Fibroblast of mammary gland (primary cell): ENCODE measurements at regions not wholly inside any gene's neighbourhood (a gene's known extent, or its start where the extent isn't known, plus 50 kb on each side); places are given as distances from the start of the nearest gene placed in this dataset.

Experiments used
- DNase-seq: peaks from one replicate; pipeline ENCODE4 v3.0.0-alpha.2; 2010; ENCODE audit warnings: low read depth
- H3K4me3 ChIP-seq: 2 replicates; pipeline ENCODE4 v1.5.1; 2011; ENCODE audit warnings: low read depth, mild to moderate bottlenecking, low read length, moderate library complexity; ENCODE audit not compliant: control insufficient read depth
- CTCF ChIP-seq: conservative IDR thresholded peaks from 2 replicates; pipeline ENCODE4 v1.5.1; 2011; ENCODE audit warnings: low read depth, low read length, inconsistent platforms; ENCODE audit not compliant: control insufficient read depth, insufficient read depth

DNA sequence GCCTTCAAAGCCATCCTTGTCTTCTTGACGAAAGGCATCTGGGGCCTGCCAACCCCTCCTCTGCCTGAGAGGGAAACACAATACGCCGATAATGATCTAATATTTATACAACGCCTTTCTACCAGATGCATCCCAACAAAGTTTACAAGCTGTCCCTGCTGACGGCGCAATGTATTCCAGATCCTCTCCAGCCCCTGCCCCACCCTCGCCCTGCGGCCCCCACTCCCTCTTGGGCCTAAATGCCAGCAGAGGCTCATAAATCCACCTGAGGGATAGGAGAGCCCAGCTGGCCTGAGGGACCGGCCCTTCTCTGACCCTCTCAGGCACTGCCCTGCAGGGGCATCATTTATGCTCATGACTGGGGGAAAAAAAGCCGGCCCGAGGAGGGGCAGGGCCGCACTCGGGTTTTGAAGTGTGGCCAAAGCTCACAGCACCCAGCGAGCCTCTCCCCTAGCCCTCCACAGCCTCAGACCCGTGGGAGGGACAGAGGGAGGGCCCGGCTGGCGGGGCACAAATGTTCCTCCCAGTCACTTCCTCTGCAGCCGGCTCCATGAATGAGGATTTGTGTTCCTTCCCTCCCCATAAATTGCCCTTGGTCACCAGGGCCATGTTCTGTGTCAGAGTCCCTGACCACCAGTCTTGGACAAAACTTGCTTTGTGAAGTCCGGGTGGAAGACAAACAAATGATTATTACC is 140.3 kb downstream of the FOXD2 start:
- DNase-seq, result no peak
- no peak for TF ChIP-seq CTCF

GRCh38 chr1:47578721-47579419 is 141.0 kb downstream of the FOXD2 start:
- no peak for DNase-seq

More for the DNA sequence above, 140.3 kb downstream of the FOXD2 start:
- no peak overlapping the region for H3K4me3 ChIP-seq

GRCh38 chr1:47579809-47580208 is 142.0 kb downstream of the FOXD2 start:
- H3K4me3 ChIP-seq, result no peak overlapping the region
- no peak for TF ChIP-seq CTCF
- DNase-seq, result no peak

More at GRCh38 chr1:47578721-47579419, 141.0 kb downstream of the FOXD2 start:
- no peak overlapping the region for H3K4me3 ChIP-seq
- no peak for TF ChIP-seq CTCF

GRCh38 chr1:47580451-47580995 is 142.7 kb downstream of the FOXD2 start:
- no peak overlapping the region for H3K4me3 ChIP-seq
- DNase-seq, result no peak
- no peak for TF ChIP-seq CTCF

DNA sequence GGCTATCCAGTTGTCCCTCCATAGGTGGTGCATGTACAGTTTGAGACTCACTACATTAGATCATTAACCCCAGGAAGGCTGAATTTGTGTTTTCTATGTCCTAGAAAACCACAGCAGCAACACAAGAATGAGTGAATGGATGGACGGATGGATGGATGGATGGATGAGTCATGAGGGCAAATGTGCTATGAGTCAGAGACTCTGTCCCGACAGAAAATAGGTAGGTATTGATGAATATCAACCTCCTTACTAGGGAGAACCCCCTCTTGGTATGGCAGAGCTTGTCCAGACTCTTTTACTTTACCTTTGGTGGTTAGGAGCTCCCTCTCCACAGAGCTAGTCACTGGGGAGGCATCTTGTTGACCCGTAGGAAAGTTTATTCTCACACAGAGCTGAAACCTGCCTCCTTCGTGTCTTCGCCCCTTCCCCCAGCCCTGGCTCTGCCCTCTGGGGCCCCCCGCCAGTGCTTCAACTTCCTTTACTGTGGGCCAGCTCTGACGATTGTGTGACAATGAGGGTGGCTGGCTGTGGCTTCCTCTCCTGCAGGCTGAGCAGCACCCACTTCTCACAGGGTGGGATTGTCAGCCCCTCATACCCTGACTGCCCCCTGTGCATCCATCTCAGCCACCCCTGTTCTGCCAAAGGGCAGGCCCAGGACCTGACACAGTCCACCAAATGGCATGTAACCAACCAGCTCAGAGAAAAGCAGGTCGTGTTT is 145.2 kb downstream of the FOXD2 start:
- no peak overlapping the region for H3K4me3 ChIP-seq
- no peak for TF ChIP-seq CTCF
- no peak for DNase-seq

GRCh38 chr1:47584249-47584648 is 146.4 kb downstream of the FOXD2 start:
- no peak for DNase-seq
- no peak overlapping the region for H3K4me3 ChIP-seq
- TF ChIP-seq CTCF, result no peak
